LNCaP clone FGC (cell line): ENCODE measurements at regions not wholly inside any gene's neighbourhood (a gene's known extent, or its start where the extent isn't known, plus 50 kb on each side); places are given as distances from the start of the nearest gene placed in this dataset.

Source experiments
- DNase-seq: peaks from one replicate; pipeline ENCODE4 v3.0.0-alpha.2; 2011; ENCODE audit warnings: low read depth
- H3K4me3 ChIP-seq: 2 replicates; pipeline ENCODE4 v1.5.1; 2011; ENCODE audit warnings: mild to moderate bottlenecking, low read depth, low read length, control low read depth
- CTCF ChIP-seq: IDR thresholded peaks from 2 replicates; pipeline ENCODE4 v1.5.1; 2012; ENCODE audit warnings: mild to moderate bottlenecking; ENCODE audit not compliant: control insufficient read depth, insufficient read depth; ENCODE audit errors: extremely low read depth

- TF ChIP-seq CTCF = no peak
- DNase-seq = no peak
- H3K4me3 ChIP-seq = no peak overlapping the region
Observed at GRCh38 chr10:56063642-56064041, 297.4 kb downstream of the ZWINT start.

GRCh38 chr10:56057860-56058259 lies 303.2 kb downstream of the ZWINT start:
- no peak for DNase-seq
- no peak for TF ChIP-seq CTCF
- H3K4me3 ChIP-seq = no peak overlapping the region

- TF ChIP-seq CTCF = no peak
- 0 out of 2 replicates have a peak overlapping the region, but pooled peaks have one; percentile 21 for H3K4me3 ChIP-seq
- peak; percentile 15 for DNase-seq
Observed at GRCh38 chr10:56035489-56035888, 325.6 kb downstream of the ZWINT start.

- no peak for DNase-seq
- no peak overlapping the region for H3K4me3 ChIP-seq
- TF ChIP-seq CTCF = no peak
Observed at GRCh38 chr10:56028298-56029132, 332.5 kb downstream of the ZWINT start.

GRCh38 chr10:56012101-56012500 lies 349.0 kb downstream of the ZWINT start:
- DNase-seq = no peak
- H3K4me3 ChIP-seq = no peak overlapping the region
- no peak for TF ChIP-seq CTCF

- H3K4me3 ChIP-seq = no peak overlapping the region
- DNase-seq = no peak
- TF ChIP-seq CTCF = no peak
Observed at GRCh38 chr10:56003555-56003954, 357.5 kb downstream of the ZWINT start.

- TF ChIP-seq CTCF = peak; percentile 35
- DNase-seq = no peak
- H3K4me3 ChIP-seq = no peak overlapping the region
Observed at GRCh38 chr10:55989188-55989587, 371.9 kb downstream of the ZWINT start.
